Tibial nerve (tissue), 4 donors: ENCODE measurements at regions not wholly inside any gene's neighbourhood (a gene's known extent, or its start where the extent isn't known, plus 50 kb on each side); places are given as distances from the start of the nearest gene placed in this dataset.

ENCODE experiments used
- DNase-seq, 2 donors: peaks; one replicate each; pipeline ENCODE4 v3.0.0-alpha.2; 2019; ENCODE audit warnings: low spot score in 2 of 2
- H3K27ac ChIP-seq, 4 donors: fragments of 200-600 bp; sonication (generic) in 3 of 4; one replicate each; pipeline ENCODE4 v1.5.1; 2017 to 2019; ENCODE audit warnings: mild to moderate bottlenecking in 1 of 4
- H3K27me3 ChIP-seq, 2 donors: fragments of 200-600 bp; sonication (generic) in 1 of 2; one replicate each; pipeline versions ENCODE4 v1.5.1 to v1.6.0; 2017 to 2019
- H3K36me3 ChIP-seq, 3 donors: fragments of 200-600 bp; sonication (generic); one replicate each; pipeline ENCODE4 v1.5.1; 2018 to 2019
- H3K4me1 ChIP-seq, 4 donors: fragments of 200-600 bp; sonication (generic) in 3 of 4; one replicate each; pipeline ENCODE4 v1.5.1; 2017 to 2019
- H3K4me3 ChIP-seq, 4 donors: fragments of 200-600 bp; sonication (generic) in 3 of 4; one replicate each; pipeline ENCODE4 v1.5.1; 2017 to 2019; ENCODE audit warnings: mild to moderate bottlenecking in 1 of 4, moderate library complexity in 1 of 4
- H3K9me3 ChIP-seq, 4 donors: fragments of 200-600 bp; sonication (generic) in 3 of 4; one replicate each; pipeline ENCODE4 v1.5.1; 2017 to 2019
- EP300 ChIP-seq, 2 donors: sonication (generic); formaldehyde crosslinking; IDR thresholded peaks; one replicate each; pipeline ENCODE4 v1.6.1; 2017; ENCODE audit warnings: antibody characterized with exemption in 2 of 2, mild to moderate bottlenecking in 1 of 2
- POLR2A ChIP-seq, 2 donors: fragments of 450-650 bp; IDR thresholded peaks; one replicate each; pipeline ENCODE4 v1.6.1; 2017; ENCODE audit warnings: antibody characterized with exemption in 2 of 2, mild to moderate bottlenecking in 2 of 2, moderate library complexity in 2 of 2
- WGBS, 2 donors: methylation state at CpG; one replicate each; pipeline ENCODE4 v1.1.5; 2018; 5-methylcytosine and 5-hydroxymethylcytosine counted together
- TF ChIP-seq, protein P1 (sequence below), 5 experiments: fragments of 200-600 bp in 3 of 5; fragments of 450-650 bp in 2 of 5; sonication (generic) in 3 of 5; IDR thresholded peaks; one replicate each; pipeline ENCODE4 v1.5.1; 2016 to 2019; ENCODE audit warnings: antibody characterized with exemption in 5 of 5, mild to moderate bottlenecking in 3 of 5, moderate library complexity in 2 of 5

- WGBS, 2 donors: 65 to 76% methylated on average over 1 of the region's 1 CpG
- no peaks in the 10 kb centered on the region for H3K9me3 ChIP-seq
- no peak overlapping the region for H3K27ac ChIP-seq
- no peaks in the 10 kb centered on the region for H3K27me3 ChIP-seq
- DNase-seq: no peak
- no peaks in the 10 kb centered on the region for H3K36me3 ChIP-seq
- H3K4me1 ChIP-seq: peaks cover 0 to 2% (median 0%) of the 10 kb centered on the region in 4 donors
- H3K4me3 ChIP-seq: no peak overlapping the region
- no peak for TF ChIP-seq EP300 (IDR thresholded peaks at IDR 0.05)
- no peak for TF ChIP-seq POLR2A (IDR thresholded peaks at IDR 0.05)
- TF ChIP-seq, protein P1, sequence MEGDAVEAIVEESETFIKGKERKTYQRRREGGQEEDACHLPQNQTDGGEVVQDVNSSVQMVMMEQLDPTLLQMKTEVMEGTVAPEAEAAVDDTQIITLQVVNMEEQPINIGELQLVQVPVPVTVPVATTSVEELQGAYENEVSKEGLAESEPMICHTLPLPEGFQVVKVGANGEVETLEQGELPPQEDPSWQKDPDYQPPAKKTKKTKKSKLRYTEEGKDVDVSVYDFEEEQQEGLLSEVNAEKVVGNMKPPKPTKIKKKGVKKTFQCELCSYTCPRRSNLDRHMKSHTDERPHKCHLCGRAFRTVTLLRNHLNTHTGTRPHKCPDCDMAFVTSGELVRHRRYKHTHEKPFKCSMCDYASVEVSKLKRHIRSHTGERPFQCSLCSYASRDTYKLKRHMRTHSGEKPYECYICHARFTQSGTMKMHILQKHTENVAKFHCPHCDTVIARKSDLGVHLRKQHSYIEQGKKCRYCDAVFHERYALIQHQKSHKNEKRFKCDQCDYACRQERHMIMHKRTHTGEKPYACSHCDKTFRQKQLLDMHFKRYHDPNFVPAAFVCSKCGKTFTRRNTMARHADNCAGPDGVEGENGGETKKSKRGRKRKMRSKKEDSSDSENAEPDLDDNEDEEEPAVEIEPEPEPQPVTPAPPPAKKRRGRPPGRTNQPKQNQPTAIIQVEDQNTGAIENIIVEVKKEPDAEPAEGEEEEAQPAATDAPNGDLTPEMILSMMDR (IDR thresholded peaks at IDR 0.05): no peak
Observed at GRCh38 chr3:36302158-36302509, 78.2 kb upstream of the STAC start.

DNA sequence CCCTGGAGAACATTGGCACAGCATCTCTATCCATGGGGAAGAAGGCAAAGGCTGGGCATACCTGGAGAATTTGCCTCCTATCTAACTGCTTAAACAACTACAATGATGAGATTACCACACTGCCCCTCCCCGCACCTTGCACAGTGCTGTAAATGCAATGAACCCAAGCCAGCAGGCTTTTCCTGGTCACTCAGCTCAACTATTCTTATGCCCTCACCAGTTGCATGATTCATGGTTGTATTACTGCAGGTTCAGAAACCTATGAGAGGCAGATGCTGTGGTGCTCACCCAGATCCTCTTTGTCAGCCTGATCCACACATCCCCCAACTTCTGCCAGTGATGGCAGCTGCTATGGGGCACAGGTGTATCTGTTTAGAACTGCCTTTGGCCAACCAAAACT, 77.7 kb upstream of the STAC start:
- WGBS, 2 donors: 86 to 100% methylated on average over 1 of the region's 1 CpG
- TF ChIP-seq EP300 (IDR thresholded peaks at IDR 0.05) (no peak), POLR2A (IDR thresholded peaks at IDR 0.05) (no peak)
- TF ChIP-seq, protein P1 (IDR thresholded peaks at IDR 0.05): no peak
- no peaks in the 10 kb centered on the region for H3K36me3 ChIP-seq
- no peak overlapping the region for H3K27ac ChIP-seq
- H3K4me1 ChIP-seq: no peaks in the 10 kb centered on the region
- no peak overlapping the region for H3K4me3 ChIP-seq
- no peak for DNase-seq
- no peaks in the 10 kb centered on the region for H3K9me3 ChIP-seq
- no peaks in the 10 kb centered on the region for H3K27me3 ChIP-seq

DNA sequence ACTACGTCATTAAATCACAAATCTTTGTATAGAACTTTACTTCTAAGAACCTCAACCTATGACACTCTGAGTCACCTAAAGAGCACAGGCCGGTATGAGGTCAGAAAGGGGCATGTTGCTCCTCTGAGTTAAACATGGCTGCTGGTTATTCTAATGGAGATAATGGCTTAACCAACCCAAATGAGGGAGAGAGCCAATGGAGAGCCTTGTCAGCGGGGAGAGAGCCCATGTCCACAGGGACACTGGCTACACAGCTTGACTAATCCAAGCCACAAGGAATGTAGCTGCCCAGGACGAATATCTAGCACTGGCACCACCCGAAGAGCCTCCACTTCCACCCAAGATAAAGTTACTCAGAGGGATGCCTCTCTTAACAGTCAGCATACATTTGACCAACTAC, 77.0 kb upstream of the STAC start:
- Histone ChIP-seq H3K9me3 (no peaks in the 10 kb centered on the region), H3K27ac (no peak overlapping the region), H3K36me3 (no peaks in the 10 kb centered on the region), H3K27me3 (no peaks in the 10 kb centered on the region), H3K4me1 (no peaks in the 10 kb centered on the region), H3K4me3 (no peak overlapping the region)
- TF ChIP-seq POLR2A (IDR thresholded peaks at IDR 0.05) (no peak), EP300 (IDR thresholded peaks at IDR 0.05) (no peak)
- TF ChIP-seq, protein P1 (IDR thresholded peaks at IDR 0.05): no peak
- no peak for DNase-seq
- 81 to 83% methylated on average over 5 of the region's 5 CpGs for WGBS, 2 donors

GRCh38 chr3:36305929-36306520, 74.3 kb upstream of the STAC start:
- H3K27me3 ChIP-seq: no peaks in the 10 kb centered on the region
- no peak overlapping the region for H3K27ac ChIP-seq
- H3K4me3 ChIP-seq: no peak overlapping the region
- 71 to 89% methylated on average over 1 of the region's 1 CpG for WGBS, 2 donors
- no peaks in the 10 kb centered on the region for H3K36me3 ChIP-seq
- TF ChIP-seq EP300 (IDR thresholded peaks at IDR 0.05) (no peak), POLR2A (IDR thresholded peaks at IDR 0.05) (no peak)
- TF ChIP-seq, protein P1 (IDR thresholded peaks at IDR 0.05): no peak
- H3K9me3 ChIP-seq: no peaks in the 10 kb centered on the region
- DNase-seq: no peak
- no peaks in the 10 kb centered on the region for H3K4me1 ChIP-seq

GRCh38 chr3:36309092-36309491, 71.2 kb upstream of the STAC start:
- Histone ChIP-seq H3K9me3 (no peaks in the 10 kb centered on the region), H3K36me3 (no peaks in the 10 kb centered on the region), H3K27me3 (no peaks in the 10 kb centered on the region), H3K27ac (no peak overlapping the region), H3K4me3 (no peak overlapping the region), H3K4me1 (no peaks in the 10 kb centered on the region)
- TF ChIP-seq EP300 (IDR thresholded peaks at IDR 0.05) (no peak), POLR2A (IDR thresholded peaks at IDR 0.05) (no peak)
- TF ChIP-seq, protein P1 (IDR thresholded peaks at IDR 0.05): no peak
- WGBS, 2 donors: 83 to 89% methylated on average over 1 of the region's 1 CpG
- no peak for DNase-seq
